ENCODE measurements at regions not wholly inside any gene's neighbourhood (a gene's known extent, or its start where the extent isn't known, plus 50 kb on each side); places are given as distances from the start of the nearest gene placed in this dataset.

DNA sequence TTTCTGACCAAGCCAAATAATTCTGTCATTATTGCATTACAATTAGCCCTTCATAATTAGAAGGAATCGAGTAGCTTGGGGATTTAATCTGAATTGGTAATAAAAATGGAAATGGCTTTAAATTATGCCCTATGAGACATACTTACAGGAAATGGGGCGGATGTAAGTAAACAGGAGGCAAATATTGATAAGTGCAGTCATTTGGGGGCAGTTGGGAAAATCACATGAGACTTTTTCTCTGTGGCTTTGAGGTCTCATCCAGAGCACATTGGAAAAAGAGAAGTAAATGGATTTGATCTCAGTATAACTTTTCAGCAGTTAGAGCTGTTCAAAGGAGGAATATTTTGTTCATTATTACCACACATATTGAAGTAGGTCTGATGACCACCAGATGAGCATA lies 307.8 kb upstream of the POM121L12 start:
- intact Hi-C loops (cut with DNase I) = no loop called here
- no peak overlapping the region for H3K27ac ChIP-seq
- ATAC-seq (no peak), DNase-seq (no peak)
- H3K9me3 ChIP-seq = no peaks in the 10 kb centered on the region
- TF ChIP-seq, protein P1, sequence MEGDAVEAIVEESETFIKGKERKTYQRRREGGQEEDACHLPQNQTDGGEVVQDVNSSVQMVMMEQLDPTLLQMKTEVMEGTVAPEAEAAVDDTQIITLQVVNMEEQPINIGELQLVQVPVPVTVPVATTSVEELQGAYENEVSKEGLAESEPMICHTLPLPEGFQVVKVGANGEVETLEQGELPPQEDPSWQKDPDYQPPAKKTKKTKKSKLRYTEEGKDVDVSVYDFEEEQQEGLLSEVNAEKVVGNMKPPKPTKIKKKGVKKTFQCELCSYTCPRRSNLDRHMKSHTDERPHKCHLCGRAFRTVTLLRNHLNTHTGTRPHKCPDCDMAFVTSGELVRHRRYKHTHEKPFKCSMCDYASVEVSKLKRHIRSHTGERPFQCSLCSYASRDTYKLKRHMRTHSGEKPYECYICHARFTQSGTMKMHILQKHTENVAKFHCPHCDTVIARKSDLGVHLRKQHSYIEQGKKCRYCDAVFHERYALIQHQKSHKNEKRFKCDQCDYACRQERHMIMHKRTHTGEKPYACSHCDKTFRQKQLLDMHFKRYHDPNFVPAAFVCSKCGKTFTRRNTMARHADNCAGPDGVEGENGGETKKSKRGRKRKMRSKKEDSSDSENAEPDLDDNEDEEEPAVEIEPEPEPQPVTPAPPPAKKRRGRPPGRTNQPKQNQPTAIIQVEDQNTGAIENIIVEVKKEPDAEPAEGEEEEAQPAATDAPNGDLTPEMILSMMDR (IDR thresholded peaks at IDR 0.05) = no peak
- no peaks in the 10 kb centered on the region for H3K36me3 ChIP-seq
- H3K27me3 ChIP-seq (ENCODE audit: low read depth) = no peaks in the 10 kb centered on the region
- H3K4me3 ChIP-seq = no peak overlapping the region
- no peaks in the 10 kb centered on the region for H3K4me1 ChIP-seq

DNA sequence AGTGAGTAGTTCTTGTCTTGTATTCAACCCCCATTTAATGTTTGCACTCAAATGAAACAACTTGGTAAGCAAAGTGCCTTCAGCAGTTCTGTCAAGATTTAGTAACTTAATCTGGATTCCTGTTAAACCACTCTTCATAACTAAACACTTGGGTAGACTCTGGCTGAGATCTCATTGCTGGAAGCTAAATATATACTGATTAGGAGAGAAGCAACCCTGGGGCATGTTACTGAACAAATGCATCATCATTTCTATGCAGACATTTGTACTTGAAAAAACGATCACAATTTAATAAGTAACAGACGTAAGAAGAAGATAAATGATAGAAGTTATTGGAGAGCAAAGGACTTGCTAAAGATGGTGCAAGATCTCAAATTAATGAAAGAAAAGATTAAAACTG lies 308.4 kb upstream of the POM121L12 start:
- Histone ChIP-seq H3K4me3 (no peak overlapping the region), H3K4me1 (no peaks in the 10 kb centered on the region), H3K27me3 (ENCODE audit: low read depth) (no peaks in the 10 kb centered on the region), H3K27ac (no peak overlapping the region), H3K9me3 (no peaks in the 10 kb centered on the region), H3K36me3 (no peaks in the 10 kb centered on the region)
- TF ChIP-seq, protein P1 (IDR thresholded peaks at IDR 0.05) = no peak
- intact Hi-C loops (cut with DNase I) = no loop called here
- no peak for DNase-seq
- ATAC-seq = no peak

DNA sequence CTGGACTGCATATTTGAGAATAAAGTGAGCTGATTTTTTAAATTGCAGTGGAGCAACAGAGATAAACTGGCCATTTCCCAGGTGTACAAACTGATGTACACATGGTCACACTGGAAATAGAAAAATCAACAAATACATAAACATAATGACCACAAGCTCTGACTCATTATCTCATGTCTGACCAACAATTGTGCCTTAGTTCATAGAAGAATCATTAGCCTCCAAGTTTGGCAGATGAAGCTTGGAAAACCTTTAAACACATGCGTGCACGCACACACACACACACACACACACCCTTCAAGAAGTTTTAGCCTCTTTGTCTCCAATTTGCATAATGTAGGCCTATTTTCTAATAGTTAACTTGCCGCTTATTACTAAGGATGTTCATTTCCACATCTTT lies 308.9 kb upstream of the POM121L12 start:
- Histone ChIP-seq H3K9me3 (no peaks in the 10 kb centered on the region), H3K36me3 (no peaks in the 10 kb centered on the region), H3K27me3 (ENCODE audit: low read depth) (no peaks in the 10 kb centered on the region), H3K4me3 (no peak overlapping the region), H3K4me1 (no peaks in the 10 kb centered on the region), H3K27ac (no peak overlapping the region)
- ATAC-seq (no peak), DNase-seq (no peak)
- intact Hi-C loops (cut with DNase I) = no loop called here
- TF ChIP-seq, protein P1 (IDR thresholded peaks at IDR 0.05) = no peak

DNA sequence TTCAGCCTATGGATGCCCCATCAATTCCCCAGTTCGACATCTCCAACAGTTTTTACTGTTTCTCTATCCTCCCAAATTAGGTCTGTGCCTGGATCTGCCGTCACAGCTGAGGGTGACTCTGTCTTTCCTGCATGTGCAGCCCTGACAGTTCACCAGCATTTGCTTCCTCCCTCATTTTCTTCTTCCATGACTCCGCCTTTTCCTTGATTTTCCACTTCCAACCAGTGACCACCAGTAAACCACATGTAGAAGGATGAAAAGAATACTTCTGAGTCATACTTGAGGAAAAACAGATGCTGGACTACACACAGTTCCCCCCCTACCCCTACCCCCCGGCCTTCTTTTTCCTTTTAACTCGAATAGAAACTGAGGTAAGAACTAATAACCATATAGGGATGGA lies 311.8 kb upstream of the POM121L12 start:
- ATAC-seq = no peak

DNA sequence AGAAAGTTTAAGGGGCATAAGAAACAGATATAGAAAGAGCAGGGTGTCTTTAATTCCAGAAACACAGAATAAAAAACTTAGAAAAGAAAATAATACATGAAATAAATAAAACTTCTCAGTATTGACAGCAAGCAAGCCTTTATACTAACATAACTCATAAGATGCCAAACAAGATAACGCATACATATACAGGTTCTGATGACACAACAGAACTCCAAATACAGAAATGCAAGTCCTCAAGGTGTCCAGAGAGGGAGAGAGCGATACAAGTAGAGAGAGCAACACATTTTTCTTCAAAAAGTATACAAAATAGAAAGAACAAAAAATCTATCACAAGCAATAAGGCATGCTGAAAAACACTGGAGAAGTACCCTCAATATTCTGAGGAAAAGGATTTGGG lies 314.6 kb upstream of the POM121L12 start:
- Histone ChIP-seq H3K27me3 (ENCODE audit: low read depth) (no peaks in the 10 kb centered on the region), H3K4me3 (no peak overlapping the region)

More for the DNA sequence above, 311.8 kb upstream of the POM121L12 start:
- TF ChIP-seq, protein P1 (IDR thresholded peaks at IDR 0.05) = no peak
- no peaks in the 10 kb centered on the region for H3K9me3 ChIP-seq
- no peak overlapping the region for H3K4me3 ChIP-seq
- no peaks in the 10 kb centered on the region for H3K36me3 ChIP-seq
- H3K27me3 ChIP-seq (ENCODE audit: low read depth) = no peaks in the 10 kb centered on the region
- no peak overlapping the region for H3K27ac ChIP-seq
- H3K4me1 ChIP-seq = no peaks in the 10 kb centered on the region
- intact Hi-C loops (cut with DNase I) = no loop called here
- no peak for DNase-seq

More for the DNA sequence above, 314.6 kb upstream of the POM121L12 start:
- Histone ChIP-seq H3K9me3 (no peaks in the 10 kb centered on the region), H3K4me1 (no peaks in the 10 kb centered on the region), H3K36me3 (no peaks in the 10 kb centered on the region), H3K27ac (no peak overlapping the region)
- TF ChIP-seq, protein P1 (IDR thresholded peaks at IDR 0.05) = no peak
- intact Hi-C loops (cut with DNase I) = no loop called here
- DNase-seq = no peak
- ATAC-seq = no peak
